ENCODE measurements at regions not wholly inside any gene's neighbourhood (a gene's known extent, or its start where the extent isn't known, plus 50 kb on each side); places are given as distances from the start of the nearest gene placed in this dataset.

- no peak for ATAC-seq (ENCODE audit: low read depth)
- CTCF ChIA-PET, result no interaction called here
- H3K4me1 ChIP-seq (ENCODE audit: control insufficient read depth, insufficient read depth, low read length), result no peaks in the 10 kb centered on the region
Measured at GRCh38 chr3:166484470-166484869, 647.2 kb upstream of the BCHE start.

More at GRCh38 chr3:166484470-166484869, 647.2 kb upstream of the BCHE start:
- DNase-seq, result no peak
- TF ChIP-seq RFX5 (IDR thresholded peaks at IDR 0.05; ENCODE audit: low read depth, low read length), result no peak
- TF ChIP-seq RCOR1 (IDR thresholded peaks at IDR 0.05; ENCODE audit: insufficient replicate concordance, low read length), result no peak
- no peak for TF ChIP-seq MAZ (IDR thresholded peaks at IDR 0.05; ENCODE audit: borderline replicate concordance, low read depth, low read length)
- TF ChIP-seq SMC3 (IDR thresholded peaks at IDR 0.05; ENCODE audit: low read depth, low read length), result no peak
- TF ChIP-seq, protein P1, sequence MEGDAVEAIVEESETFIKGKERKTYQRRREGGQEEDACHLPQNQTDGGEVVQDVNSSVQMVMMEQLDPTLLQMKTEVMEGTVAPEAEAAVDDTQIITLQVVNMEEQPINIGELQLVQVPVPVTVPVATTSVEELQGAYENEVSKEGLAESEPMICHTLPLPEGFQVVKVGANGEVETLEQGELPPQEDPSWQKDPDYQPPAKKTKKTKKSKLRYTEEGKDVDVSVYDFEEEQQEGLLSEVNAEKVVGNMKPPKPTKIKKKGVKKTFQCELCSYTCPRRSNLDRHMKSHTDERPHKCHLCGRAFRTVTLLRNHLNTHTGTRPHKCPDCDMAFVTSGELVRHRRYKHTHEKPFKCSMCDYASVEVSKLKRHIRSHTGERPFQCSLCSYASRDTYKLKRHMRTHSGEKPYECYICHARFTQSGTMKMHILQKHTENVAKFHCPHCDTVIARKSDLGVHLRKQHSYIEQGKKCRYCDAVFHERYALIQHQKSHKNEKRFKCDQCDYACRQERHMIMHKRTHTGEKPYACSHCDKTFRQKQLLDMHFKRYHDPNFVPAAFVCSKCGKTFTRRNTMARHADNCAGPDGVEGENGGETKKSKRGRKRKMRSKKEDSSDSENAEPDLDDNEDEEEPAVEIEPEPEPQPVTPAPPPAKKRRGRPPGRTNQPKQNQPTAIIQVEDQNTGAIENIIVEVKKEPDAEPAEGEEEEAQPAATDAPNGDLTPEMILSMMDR (conservative IDR thresholded peaks at IDR 0.05; ENCODE audit: low read depth, low read length), result no peak
- TF ChIP-seq CEBPB (IDR thresholded peaks at IDR 0.05; ENCODE audit: low read depth, low read length), result peak; percentile 57
- Histone ChIP-seq H3K4me3 (ENCODE audit: insufficient read depth, low read depth, low read length) (no peak overlapping the region), H4K91ac (ENCODE audit: insufficient read depth, low read depth, low read length) (no peak overlapping the region), H3K14ac (replicated peaks; ENCODE audit: low read depth, low read length) (no peak overlapping the region), H3K9me1 (ENCODE audit: insufficient read depth, low read length) (no peaks in the 10 kb centered on the region), H3K9ac (ENCODE audit: low read depth, low read length) (no peak overlapping the region), H4K8ac (ENCODE audit: low read depth in 2 of 2, low read length in 2 of 2) (no peak overlapping the region), H3K4me2 (ENCODE audit: low read depth, low read length) (no peak overlapping the region), H2AFZ (replicated peaks; ENCODE audit: low read length, poor library complexity) (no peak overlapping the region), H3K27ac (ENCODE audit: insufficient read depth, low read length) (no peak overlapping the region), H4K5ac (ENCODE audit: low read depth, low read length) (no peak overlapping the region), H2BK15ac (ENCODE audit: low read depth, low read length) (no peak overlapping the region), H2BK120ac (ENCODE audit: low read depth, low read length) (no peak overlapping the region), H3K23ac (ENCODE audit: low read depth, low read length) (no peak overlapping the region), H2BK20ac (ENCODE audit: low read depth, low read length) (no peak overlapping the region), H3K79me1 (ENCODE audit: low read depth in 1 of 2, low read length in 2 of 2) (no peaks in the 10 kb centered on the region), H3K56ac (ENCODE audit: extremely low read depth, insufficient read depth, low read length) (no peak overlapping the region), H4K20me1 (ENCODE audit: insufficient read depth, low read length) (no peaks in the 10 kb centered on the region), H2AK5ac (ENCODE audit: low read depth, low read length) (no peak overlapping the region), H2AK9ac (replicated peaks; ENCODE audit: low read depth, low read length, poor library complexity) (no peak overlapping the region), H3K27me3 (ENCODE audit: control insufficient read depth, insufficient read depth, low read length) (no peaks in the 10 kb centered on the region), H2BK5ac (ENCODE audit: low read depth, low read length, poor library complexity, severe bottlenecking) (no peak overlapping the region), H3K9me3 (ENCODE audit: control insufficient read depth, insufficient read depth, low read length) (0 out of 2 replicates have a peak, but pooled peaks cover 2% of the 10 kb centered on the region), H3K4ac (ENCODE audit: low read depth, low read length) (no peak overlapping the region), H3K18ac (ENCODE audit: low read depth, low read length) (no peak overlapping the region), H3K36me3 (ENCODE audit: control insufficient read depth, insufficient read depth, low read length) (no peaks in the 10 kb centered on the region)
- dilution Hi-C loops (cut with HindIII; ENCODE audit: low sequenced_read_pairs, unreplicated experiment) (no loop called here), in situ Hi-C loops (cut with MboI; ENCODE audit: low sequenced_read_pairs) (no loop called here), intact Hi-C loops (cut with micrococcal nuclease) (no loop called here)
- POLR2A ChIA-PET (ENCODE audit: unreplicated experiment), result no interaction called here
- WGBS, 2 experiments (ENCODE audit: extremely low coverage in 2 of 2, insufficient read length in 1 of 2), result no CpG with 5 or more reads among the region's 3 CpGs
- BruUV-seq (replicated peaks), result no TSS peak

Data from IMR-90 (cell line).